HCT116 (cell line): ENCODE measurements at regions not wholly inside any gene's neighbourhood (a gene's known extent, or its start where the extent isn't known, plus 50 kb on each side); places are given as distances from the start of the nearest gene placed in this dataset.

Experiments
- CBX3 ChIP-seq: IDR thresholded peaks from 2 replicates; pipeline ENCODE4 v1.6.1; 2012; ENCODE audit warnings: low read depth
- CTCF ChIP-seq, 3 experiments: fragments of 200-600 bp in 1 of 3; sonication (generic) in 1 of 3; IDR thresholded peaks in 2 of 3; conservative IDR thresholded peaks in 1 of 3; 2 replicates each; pipeline ENCODE4 v1.5.1; 2012 to 2017; ENCODE audit warnings: low read depth in 2 of 3, low read length in 2 of 3, antibody characterized with exemption in 1 of 3, borderline replicate concordance in 1 of 3, control low read depth in 1 of 3, mild to moderate bottlenecking in 1 of 3, mixed read lengths in 1 of 3, mixed run types in 1 of 3, moderate library complexity in 1 of 3; ENCODE audit not compliant: insufficient read depth in 1 of 3
- ELF1 ChIP-seq: IDR thresholded peaks from 2 replicates; pipeline ENCODE4 v1.6.1; 2012; ENCODE audit warnings: low read depth, borderline replicate concordance
- EZH2 ChIP-seq: fragments of 200-600 bp; sonication (generic); IDR thresholded peaks from 2 replicates; pipeline ENCODE4 v1.6.1; 2017; ENCODE audit warnings: antibody characterized with exemption, mixed run types
- EZH2phosphoT487 ChIP-seq: fragments of 200-600 bp; IDR thresholded peaks from 2 replicates; pipeline ENCODE4 v1.6.1; 2018; ENCODE audit warnings: antibody characterized with exemption, borderline replicate concordance
- JUND ChIP-seq: IDR thresholded peaks from 2 replicates; pipeline ENCODE4 v1.6.1; 2012
- MAX ChIP-seq: IDR thresholded peaks from 2 replicates; pipeline ENCODE4 v1.6.1; 2012
- POLR2A ChIP-seq: IDR thresholded peaks from 2 replicates; pipeline ENCODE4 v1.7.0; 2011; ENCODE audit warnings: borderline replicate concordance; ENCODE audit not compliant: insufficient read depth, insufficient read length; ENCODE audit errors: extremely low read depth
- RAD21 ChIP-seq: IDR thresholded peaks from 2 replicates; pipeline ENCODE4 v1.6.1; 2012; ENCODE audit warnings: low read depth, mild to moderate bottlenecking
- REST ChIP-seq: IDR thresholded peaks from 2 replicates; pipeline ENCODE4 v1.6.1; 2012; ENCODE audit warnings: low read depth
- SIN3A ChIP-seq: IDR thresholded peaks from 2 replicates; pipeline ENCODE4 v1.6.1; 2012; ENCODE audit warnings: low read depth
- SP1 ChIP-seq: IDR thresholded peaks from 2 replicates; pipeline ENCODE4 v1.6.1; 2012; ENCODE audit warnings: low read depth
- ZBTB33 ChIP-seq: IDR thresholded peaks from 2 replicates; pipeline ENCODE4 v1.6.1; 2011; ENCODE audit warnings: mild to moderate bottlenecking, low read length, moderate library complexity; ENCODE audit not compliant: insufficient replicate concordance; ENCODE audit errors: extremely low read depth
- ZNF274 ChIP-seq: fragments of 200-500 bp; sonication (Bioruptor generic); IDR thresholded peaks from 2 replicates; pipeline ENCODE4 v1.6.1; 2014; ENCODE audit warnings: mild to moderate bottlenecking, low read depth, low read length, inconsistent platforms

- TF ChIP-seq CTCF (IDR thresholded peaks at IDR 0.05 in 2 of 3, conservative IDR thresholded peaks at IDR 0.05 in 1 of 3; ENCODE audit: borderline replicate concordance in 1 of 3, insufficient read depth in 1 of 3, low read depth in 2 of 3, low read length in 2 of 3) (no peak), MAX (no peak), ZBTB33 (no peak), SIN3A (no peak), POLR2A (no peak), CBX3 (no peak), JUND (no peak), ELF1 (no peak), RAD21 (no peak), SP1 (no peak), ZNF274 (no peak), EZH2phosphoT487 (no peak), EZH2 (no peak), REST (no peak)
These were observed 158.1 kb downstream of the PSMG1 start for GRCh38 chr21:39025198-39025597.
